ENCODE measurements at regions not wholly inside any gene's neighbourhood (a gene's known extent, or its start where the extent isn't known, plus 50 kb on each side); places are given as distances from the start of the nearest gene placed in this dataset.

- intact Hi-C loops (cut with DNase I), result no loop called here
- Histone ChIP-seq H3K4me3 (no peak overlapping the region), H3K27me3 (no peaks in the 10 kb centered on the region), H3K27ac (no peak overlapping the region), H3K36me3 (no peaks in the 10 kb centered on the region), H3K4me1 (ENCODE audit: insufficient read depth) (no peaks in the 10 kb centered on the region), H3K9me3 (no peaks in the 10 kb centered on the region)
- 81 to 90% (median 84%) methylated on average over 4 of the region's 4 CpGs for WGBS, 3 donors
- DNase-seq, result no peak
- TF ChIP-seq POLR2A (IDR thresholded peaks at IDR 0.05) (no peak), EP300 (IDR thresholded peaks at IDR 0.05) (no peak)
- TF ChIP-seq, protein P1, sequence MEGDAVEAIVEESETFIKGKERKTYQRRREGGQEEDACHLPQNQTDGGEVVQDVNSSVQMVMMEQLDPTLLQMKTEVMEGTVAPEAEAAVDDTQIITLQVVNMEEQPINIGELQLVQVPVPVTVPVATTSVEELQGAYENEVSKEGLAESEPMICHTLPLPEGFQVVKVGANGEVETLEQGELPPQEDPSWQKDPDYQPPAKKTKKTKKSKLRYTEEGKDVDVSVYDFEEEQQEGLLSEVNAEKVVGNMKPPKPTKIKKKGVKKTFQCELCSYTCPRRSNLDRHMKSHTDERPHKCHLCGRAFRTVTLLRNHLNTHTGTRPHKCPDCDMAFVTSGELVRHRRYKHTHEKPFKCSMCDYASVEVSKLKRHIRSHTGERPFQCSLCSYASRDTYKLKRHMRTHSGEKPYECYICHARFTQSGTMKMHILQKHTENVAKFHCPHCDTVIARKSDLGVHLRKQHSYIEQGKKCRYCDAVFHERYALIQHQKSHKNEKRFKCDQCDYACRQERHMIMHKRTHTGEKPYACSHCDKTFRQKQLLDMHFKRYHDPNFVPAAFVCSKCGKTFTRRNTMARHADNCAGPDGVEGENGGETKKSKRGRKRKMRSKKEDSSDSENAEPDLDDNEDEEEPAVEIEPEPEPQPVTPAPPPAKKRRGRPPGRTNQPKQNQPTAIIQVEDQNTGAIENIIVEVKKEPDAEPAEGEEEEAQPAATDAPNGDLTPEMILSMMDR (IDR thresholded peaks at IDR 0.05), result no peak
Observed at GRCh38 chr18:25560369-25560768, 208.4 kb upstream of the ZNF521 start.

- H3K27me3 ChIP-seq, result no peaks in the 10 kb centered on the region
- no peaks in the 10 kb centered on the region for H3K36me3 ChIP-seq
- H3K4me1 ChIP-seq (ENCODE audit: insufficient read depth), result no peaks in the 10 kb centered on the region
- no peak for DNase-seq
- TF ChIP-seq EP300 (IDR thresholded peaks at IDR 0.05), result no peak
- TF ChIP-seq POLR2A (IDR thresholded peaks at IDR 0.05), result no peak
- TF ChIP-seq, protein P1 (IDR thresholded peaks at IDR 0.05), result no peak
- no peak overlapping the region for H3K4me3 ChIP-seq
- no peak overlapping the region for H3K27ac ChIP-seq
- WGBS, 3 donors, result 49 to 58% (median 52%) methylated on average over 7 of the region's 7 CpGs
- intact Hi-C loops (cut with DNase I), result no loop called here
- H3K9me3 ChIP-seq, result no peaks in the 10 kb centered on the region
Observed at GRCh38 chr18:25557011-25557410, 205.0 kb upstream of the ZNF521 start.

- H3K27me3 ChIP-seq, result no peaks in the 10 kb centered on the region
- intact Hi-C loops (cut with DNase I), result no loop called here
- H3K9me3 ChIP-seq, result no peaks in the 10 kb centered on the region
- no peaks in the 10 kb centered on the region for H3K4me1 ChIP-seq (ENCODE audit: insufficient read depth)
- no peak for TF ChIP-seq POLR2A (IDR thresholded peaks at IDR 0.05)
- no peak for TF ChIP-seq EP300 (IDR thresholded peaks at IDR 0.05)
- TF ChIP-seq, protein P1 (IDR thresholded peaks at IDR 0.05), result no peak
- no peak overlapping the region for H3K27ac ChIP-seq
- H3K36me3 ChIP-seq, result no peaks in the 10 kb centered on the region
- DNase-seq, result no peak
- no peak overlapping the region for H3K4me3 ChIP-seq
- 94 to 100% (median 99%) methylated on average over 1 of the region's 1 CpG for WGBS, 3 donors
Observed at GRCh38 chr18:25553631-25554263, 201.8 kb upstream of the ZNF521 start.

DNA sequence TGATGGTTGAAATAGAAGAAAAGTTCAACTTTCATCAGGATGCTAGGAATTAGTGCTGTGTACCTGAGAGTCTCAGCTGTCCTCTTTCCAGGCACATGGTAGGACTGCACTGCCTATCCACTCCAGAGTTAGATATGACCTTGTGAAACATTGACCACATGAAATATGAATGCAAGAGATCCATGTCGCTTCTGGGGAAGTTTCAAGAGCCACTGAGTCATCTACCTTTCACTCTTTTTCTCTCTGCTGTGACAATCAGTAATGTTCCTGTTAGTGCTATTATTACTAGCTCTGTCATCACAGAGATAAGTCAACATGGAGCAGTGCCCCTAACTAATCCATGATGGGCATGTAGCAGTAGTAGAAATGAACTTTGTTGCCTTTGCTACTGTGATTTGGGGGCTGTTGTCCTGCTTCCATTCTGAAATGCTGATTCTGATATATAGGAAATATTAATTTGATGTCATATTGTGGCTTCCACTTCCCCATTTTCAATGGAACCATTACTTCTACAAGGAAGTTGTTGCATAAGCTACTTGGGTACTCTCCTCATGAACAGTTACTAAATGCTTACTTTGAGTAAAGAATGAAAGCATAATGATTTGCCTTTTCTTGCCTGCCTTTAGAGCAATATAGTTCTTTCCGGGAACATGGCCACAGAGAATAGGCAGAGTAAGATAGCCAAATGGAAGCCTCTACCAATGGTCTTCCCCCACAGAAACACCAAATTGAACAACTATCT lies 192.8 kb upstream of the ZNF521 start:
- Histone ChIP-seq H3K27me3 (no peaks in the 10 kb centered on the region), H3K9me3 (no peaks in the 10 kb centered on the region), H3K27ac (no peak overlapping the region), H3K4me3 (no peak overlapping the region), H3K4me1 (ENCODE audit: insufficient read depth) (no peaks in the 10 kb centered on the region), H3K36me3 (no peaks in the 10 kb centered on the region)
- 85 to 95% (median 89%) methylated on average over 2 of the region's 2 CpGs for WGBS, 3 donors
- no peak for DNase-seq
- TF ChIP-seq POLR2A (IDR thresholded peaks at IDR 0.05), result no peak
- TF ChIP-seq, protein P1 (IDR thresholded peaks at IDR 0.05), result no peak
- no peak for TF ChIP-seq EP300 (IDR thresholded peaks at IDR 0.05)
- intact Hi-C loops (cut with DNase I), result no loop called here

Measured in ovary (tissue), 7 donors.